ENCODE measurements at regions not wholly inside any gene's neighbourhood (a gene's known extent, or its start where the extent isn't known, plus 50 kb on each side); places are given as distances from the start of the nearest gene placed in this dataset.

DNA sequence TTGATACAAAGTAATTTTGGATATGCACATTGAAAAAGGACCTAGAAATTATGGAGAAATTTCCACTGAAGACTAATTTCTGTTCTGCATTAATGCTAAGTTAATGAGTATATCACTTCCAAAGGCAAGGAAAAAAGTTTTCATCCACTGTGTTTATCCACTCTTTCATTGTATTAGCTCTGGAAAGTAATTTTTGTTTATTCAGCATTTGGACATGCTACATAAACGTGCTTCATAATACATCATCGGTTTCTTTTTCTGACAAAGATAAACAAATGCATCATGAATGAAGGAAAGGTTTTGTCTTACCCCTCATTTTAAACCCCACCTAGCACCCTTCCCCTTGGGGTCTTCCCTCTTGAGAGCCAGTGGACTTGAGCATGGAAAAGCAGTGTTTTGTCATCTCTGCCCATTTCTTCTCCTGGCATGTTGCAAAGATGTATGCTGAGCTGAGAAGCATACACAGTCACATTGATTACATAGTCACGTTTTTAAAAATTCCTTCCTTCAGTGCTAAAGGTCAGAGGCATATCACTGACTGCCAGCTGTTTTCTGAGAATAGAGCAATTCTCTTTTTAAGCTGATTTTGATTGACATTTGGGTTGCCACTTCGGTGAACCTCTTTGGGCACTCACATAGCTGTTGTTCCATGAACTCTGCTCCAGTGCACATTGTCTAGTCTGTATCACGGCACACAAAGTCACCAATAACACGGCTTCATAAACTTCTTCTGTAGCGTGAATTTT lies 65.9 kb upstream of the C7orf33 start:
- DNase-seq (ENCODE audit: low read depth) = no peak
- TF ChIP-seq, protein P1, sequence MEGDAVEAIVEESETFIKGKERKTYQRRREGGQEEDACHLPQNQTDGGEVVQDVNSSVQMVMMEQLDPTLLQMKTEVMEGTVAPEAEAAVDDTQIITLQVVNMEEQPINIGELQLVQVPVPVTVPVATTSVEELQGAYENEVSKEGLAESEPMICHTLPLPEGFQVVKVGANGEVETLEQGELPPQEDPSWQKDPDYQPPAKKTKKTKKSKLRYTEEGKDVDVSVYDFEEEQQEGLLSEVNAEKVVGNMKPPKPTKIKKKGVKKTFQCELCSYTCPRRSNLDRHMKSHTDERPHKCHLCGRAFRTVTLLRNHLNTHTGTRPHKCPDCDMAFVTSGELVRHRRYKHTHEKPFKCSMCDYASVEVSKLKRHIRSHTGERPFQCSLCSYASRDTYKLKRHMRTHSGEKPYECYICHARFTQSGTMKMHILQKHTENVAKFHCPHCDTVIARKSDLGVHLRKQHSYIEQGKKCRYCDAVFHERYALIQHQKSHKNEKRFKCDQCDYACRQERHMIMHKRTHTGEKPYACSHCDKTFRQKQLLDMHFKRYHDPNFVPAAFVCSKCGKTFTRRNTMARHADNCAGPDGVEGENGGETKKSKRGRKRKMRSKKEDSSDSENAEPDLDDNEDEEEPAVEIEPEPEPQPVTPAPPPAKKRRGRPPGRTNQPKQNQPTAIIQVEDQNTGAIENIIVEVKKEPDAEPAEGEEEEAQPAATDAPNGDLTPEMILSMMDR (IDR thresholded peaks at IDR 0.05; ENCODE audit: control insufficient read depth, extremely low read depth, insufficient read depth) = no peak

DNA sequence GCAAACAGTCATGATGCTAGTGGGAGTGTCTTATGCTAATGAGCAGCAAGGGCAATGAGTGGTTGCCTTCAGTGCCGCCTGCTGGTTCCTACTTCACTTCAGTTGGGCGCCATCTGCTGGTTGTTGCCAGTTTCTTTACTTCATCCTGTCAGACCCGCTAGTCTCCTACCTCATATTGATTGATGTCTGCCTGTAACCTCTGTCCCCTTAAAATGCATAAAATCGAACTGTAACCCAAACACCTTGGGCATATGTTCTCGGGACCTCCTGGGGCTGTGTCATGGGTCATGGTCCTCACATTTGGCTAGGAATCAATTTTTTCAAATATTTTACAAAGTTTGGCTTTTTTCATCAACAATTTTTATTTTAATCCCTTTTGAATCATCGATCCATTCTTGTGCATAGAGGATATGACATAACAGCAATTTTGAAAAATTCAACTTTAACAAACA lies 62.8 kb upstream of the C7orf33 start:
- DNase-seq (ENCODE audit: low read depth) = peak; percentile 82
- TF ChIP-seq, protein P1 (IDR thresholded peaks at IDR 0.05; ENCODE audit: control insufficient read depth, extremely low read depth, insufficient read depth) = peak; percentile 98
- no peak overlapping the region for H3K4me3 ChIP-seq (ENCODE audit: low read depth, low read length)

More for the DNA sequence above, 65.9 kb upstream of the C7orf33 start:
- no peak overlapping the region for H3K4me3 ChIP-seq (ENCODE audit: low read depth, low read length)

DNA sequence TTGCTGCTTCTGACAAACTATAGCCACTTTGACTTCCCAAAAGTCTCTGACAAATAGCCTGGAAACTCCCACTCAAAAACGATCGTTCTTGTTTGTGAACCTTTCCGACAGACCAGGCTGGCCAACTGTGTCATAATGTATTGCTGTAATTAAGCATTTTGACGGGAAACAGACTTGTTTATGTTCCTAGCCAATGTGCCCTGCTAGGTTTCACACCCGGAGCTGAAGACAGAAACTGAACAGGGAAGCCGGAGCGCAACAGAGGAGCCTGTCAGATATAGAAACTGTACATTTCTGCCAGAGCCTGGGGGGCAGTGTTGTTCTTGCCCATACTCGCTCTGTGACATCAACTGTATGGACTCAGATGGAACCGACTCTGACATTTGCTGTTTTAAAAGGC lies 55.3 kb upstream of the C7orf33 start:
- no peak for DNase-seq (ENCODE audit: low read depth)
- TF ChIP-seq, protein P1 (IDR thresholded peaks at IDR 0.05; ENCODE audit: control insufficient read depth, extremely low read depth, insufficient read depth) = no peak
- no peak overlapping the region for H3K4me3 ChIP-seq (ENCODE audit: low read depth, low read length)

DNA sequence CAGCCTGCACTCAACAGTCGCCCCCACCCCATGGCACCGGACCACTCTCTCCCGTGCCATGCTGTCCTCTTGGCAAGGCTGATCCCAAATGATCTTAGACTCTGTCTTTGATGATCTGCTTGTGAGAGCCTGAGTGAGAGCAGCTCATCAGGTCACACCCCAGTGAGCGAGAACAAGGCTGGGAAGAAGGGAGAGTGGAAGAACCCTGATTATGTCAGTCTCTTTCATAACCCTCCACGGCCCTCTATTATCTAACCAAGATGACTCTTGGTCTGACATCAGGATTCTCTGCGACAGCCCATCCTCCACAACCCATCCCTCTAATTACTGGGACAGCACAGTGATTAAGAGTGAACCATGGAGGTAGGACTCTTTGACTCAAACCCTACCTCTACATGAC lies 53.1 kb upstream of the C7orf33 start:
- TF ChIP-seq, protein P1 (IDR thresholded peaks at IDR 0.05; ENCODE audit: control insufficient read depth, extremely low read depth, insufficient read depth) = no peak
- no peak for DNase-seq (ENCODE audit: low read depth)
- no peak overlapping the region for H3K4me3 ChIP-seq (ENCODE audit: low read depth, low read length)

DNA sequence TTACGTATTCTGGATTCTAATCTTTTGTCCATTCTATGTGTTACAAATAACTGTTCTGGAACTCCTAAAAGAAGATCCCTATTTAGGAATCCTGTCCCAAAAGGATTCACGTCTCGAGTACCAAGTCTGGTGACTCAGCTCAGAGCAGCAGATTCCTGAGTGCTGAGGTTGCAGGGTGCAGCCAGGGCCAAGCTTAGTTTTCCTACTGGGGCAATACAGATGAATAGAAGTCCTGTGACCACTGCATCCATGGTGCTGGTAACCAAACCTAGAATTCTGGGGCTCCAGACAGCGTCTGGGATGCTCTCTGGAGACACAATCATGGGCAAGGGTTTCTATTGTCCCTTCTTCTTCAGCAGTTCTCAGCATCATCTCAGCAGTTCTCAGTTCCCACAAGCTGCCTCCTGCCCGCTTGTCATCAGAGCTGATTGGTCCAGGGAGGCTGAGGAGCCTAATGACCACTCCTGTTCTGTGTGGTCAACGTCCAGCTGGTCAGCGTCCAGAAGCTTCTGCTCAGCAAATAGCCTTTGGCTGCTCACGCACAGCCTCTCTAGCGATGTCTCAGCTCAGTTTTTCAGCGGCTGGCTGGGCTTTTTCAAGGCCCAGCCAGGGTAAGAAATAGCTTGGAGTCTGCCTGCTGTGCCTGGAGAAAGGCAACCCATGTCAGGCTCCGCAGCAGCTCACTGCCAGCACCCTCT lies 50.4 kb upstream of the C7orf33 start:
- DNase-seq (ENCODE audit: low read depth) = no peak

More for the DNA sequence above, 50.4 kb upstream of the C7orf33 start:
- no peak overlapping the region for H3K4me3 ChIP-seq (ENCODE audit: low read depth, low read length)
- TF ChIP-seq, protein P1 (IDR thresholded peaks at IDR 0.05; ENCODE audit: control insufficient read depth, extremely low read depth, insufficient read depth) = no peak
